ENCODE measurements at regions not wholly inside any gene's neighbourhood (a gene's known extent, or its start where the extent isn't known, plus 50 kb on each side); places are given as distances from the start of the nearest gene placed in this dataset.

DNA sequence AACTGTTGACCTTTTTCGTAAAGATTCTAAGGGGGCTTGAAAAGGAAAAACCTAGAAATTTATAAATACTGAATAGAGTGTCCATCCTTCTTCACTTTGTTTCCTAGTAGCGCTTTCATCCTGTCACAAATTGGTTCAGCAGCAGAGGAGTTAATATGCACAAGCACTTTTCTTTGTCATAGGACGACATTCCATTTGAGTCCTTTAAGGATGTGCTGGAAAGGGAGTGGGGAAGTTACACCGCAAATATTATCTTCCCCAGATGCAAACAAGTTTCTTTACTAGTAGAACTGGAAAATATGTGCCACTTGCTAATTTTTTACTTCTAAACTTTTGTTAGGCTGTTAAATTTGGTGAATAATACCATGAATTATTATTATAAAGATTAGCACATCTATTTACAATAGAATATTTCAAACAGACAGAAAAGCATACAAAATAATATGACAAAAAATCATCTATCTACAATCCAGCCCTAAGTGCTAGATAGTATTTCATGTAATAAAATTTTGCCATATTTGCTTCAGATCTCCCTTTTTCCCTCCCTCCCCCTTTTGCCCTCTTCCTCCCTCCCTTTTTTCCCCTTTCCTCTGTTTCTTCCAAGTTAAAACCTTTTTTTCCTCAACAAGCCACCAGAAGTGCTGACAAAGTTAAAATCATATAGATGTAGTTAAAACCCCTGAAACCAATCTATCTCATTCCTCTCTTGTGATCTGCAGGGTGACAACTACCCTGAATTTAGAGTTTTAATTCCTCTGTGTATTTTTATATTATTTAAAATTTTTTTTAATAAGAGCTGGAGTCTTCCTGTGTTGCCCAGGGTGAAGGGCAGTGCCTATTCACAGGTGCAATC, 50.5 kb upstream of the MAP4K3 start:
- no peak for TF ChIP-seq CTCF (IDR thresholded peaks at IDR 0.05)
- peaks cover 0 to 22% of the 10 kb centered on the region in 2 donors for H3K4me1 ChIP-seq
- no peak overlapping the region for H3K4me3 ChIP-seq
- no peaks in the 10 kb centered on the region for H3K27me3 ChIP-seq
- DNase-seq (ENCODE audit: low spot score) = no peak
- no peaks in the 10 kb centered on the region for H3K36me3 ChIP-seq
- no peak overlapping the region for H3K27ac ChIP-seq
- H3K9me3 ChIP-seq = no peaks in the 10 kb centered on the region

DNA sequence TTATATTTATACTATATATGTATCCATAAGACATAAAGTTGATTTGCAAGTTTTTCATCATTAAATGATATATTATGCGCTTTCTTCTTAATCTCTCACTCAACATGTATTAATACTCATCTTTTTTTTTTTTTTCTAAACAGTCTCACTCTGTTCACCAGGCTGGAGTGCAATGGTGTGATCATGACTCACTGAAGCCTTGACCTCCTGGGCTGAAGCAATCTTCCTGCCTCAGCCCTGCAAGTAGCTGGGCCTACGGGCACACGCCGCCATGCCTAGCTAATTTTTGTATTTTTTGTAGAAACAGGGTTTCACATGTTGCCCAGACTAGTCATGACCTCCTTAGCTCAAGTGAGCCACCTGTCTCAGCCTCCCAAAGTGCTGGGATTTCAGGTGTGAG, 51.4 kb upstream of the MAP4K3 start:
- TF ChIP-seq CTCF (IDR thresholded peaks at IDR 0.05) = no peak
- no peaks in the 10 kb centered on the region for H3K27me3 ChIP-seq
- H3K4me1 ChIP-seq = peaks cover 0 to 24% of the 10 kb centered on the region in 2 donors
- no peak for DNase-seq (ENCODE audit: low spot score)
- H3K4me3 ChIP-seq = no peak overlapping the region
- H3K27ac ChIP-seq = no peak overlapping the region
- no peaks in the 10 kb centered on the region for H3K36me3 ChIP-seq
- H3K9me3 ChIP-seq = no peaks in the 10 kb centered on the region

GRCh38 chr2:39490586-39490985, 53.5 kb upstream of the MAP4K3 start:
- no peak overlapping the region for H3K27ac ChIP-seq
- H3K36me3 ChIP-seq = no peaks in the 10 kb centered on the region
- H3K4me1 ChIP-seq = peaks cover 0 to 18% of the 10 kb centered on the region in 2 donors
- H3K9me3 ChIP-seq = no peaks in the 10 kb centered on the region
- DNase-seq (ENCODE audit: low spot score) = no peak
- H3K27me3 ChIP-seq = no peaks in the 10 kb centered on the region
- no peak for TF ChIP-seq CTCF (IDR thresholded peaks at IDR 0.05)
- H3K4me3 ChIP-seq = no peak overlapping the region

GRCh38 chr2:39491653-39492052, 54.6 kb upstream of the MAP4K3 start:
- no peak for DNase-seq (ENCODE audit: low spot score)
- H3K27ac ChIP-seq = peak overlapping the region; percentile 29 to 54
- no peak overlapping the region for H3K4me3 ChIP-seq
- H3K27me3 ChIP-seq = no peaks in the 10 kb centered on the region
- TF ChIP-seq CTCF (IDR thresholded peaks at IDR 0.05) = no peak
- H3K4me1 ChIP-seq = peaks cover 0 to 19% of the 10 kb centered on the region in 2 donors
- H3K9me3 ChIP-seq = no peaks in the 10 kb centered on the region
- no peaks in the 10 kb centered on the region for H3K36me3 ChIP-seq

- H3K27ac ChIP-seq = peak overlapping the region; percentile 29 to 54
Measured at GRCh38 chr2:39492095-39492590, 55.1 kb upstream of the MAP4K3 start.

More at GRCh38 chr2:39492095-39492590, 55.1 kb upstream of the MAP4K3 start:
- DNase-seq (ENCODE audit: low spot score) = no peak
- Histone ChIP-seq H3K4me1 (peaks cover 0 to 23% of the 10 kb centered on the region in 2 donors), H3K27me3 (no peaks in the 10 kb centered on the region), H3K36me3 (no peaks in the 10 kb centered on the region), H3K9me3 (no peaks in the 10 kb centered on the region), H3K4me3 (no peak overlapping the region)
- TF ChIP-seq CTCF (IDR thresholded peaks at IDR 0.05) = no peak
